ENCODE measurements at regions not wholly inside any gene's neighbourhood (a gene's known extent, or its start where the extent isn't known, plus 50 kb on each side); places are given as distances from the start of the nearest gene placed in this dataset.

DNA sequence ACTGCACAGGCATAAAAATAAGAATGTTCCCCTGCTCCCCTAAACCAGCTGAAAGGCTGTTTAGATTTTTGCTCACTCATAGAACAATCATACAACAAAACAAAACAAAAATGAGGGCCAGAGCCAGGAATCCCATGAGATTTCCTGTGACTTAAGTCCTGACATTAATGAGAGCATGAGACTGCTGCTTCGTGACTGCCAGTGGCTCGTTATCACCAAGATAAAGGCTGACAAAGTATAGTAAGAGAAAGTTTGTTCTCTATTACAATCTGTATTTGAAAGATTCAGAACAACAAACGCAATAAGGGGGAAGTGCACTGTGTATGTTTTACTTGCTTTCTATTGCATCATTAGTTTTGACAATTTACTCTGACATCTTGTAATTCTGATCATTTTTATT lies 837.1 kb upstream of the C9orf72 start:
- TF ChIP-seq POLR2AphosphoS5 (IDR thresholded peaks at IDR 0.05), result no peak
- TF ChIP-seq, protein P1, sequence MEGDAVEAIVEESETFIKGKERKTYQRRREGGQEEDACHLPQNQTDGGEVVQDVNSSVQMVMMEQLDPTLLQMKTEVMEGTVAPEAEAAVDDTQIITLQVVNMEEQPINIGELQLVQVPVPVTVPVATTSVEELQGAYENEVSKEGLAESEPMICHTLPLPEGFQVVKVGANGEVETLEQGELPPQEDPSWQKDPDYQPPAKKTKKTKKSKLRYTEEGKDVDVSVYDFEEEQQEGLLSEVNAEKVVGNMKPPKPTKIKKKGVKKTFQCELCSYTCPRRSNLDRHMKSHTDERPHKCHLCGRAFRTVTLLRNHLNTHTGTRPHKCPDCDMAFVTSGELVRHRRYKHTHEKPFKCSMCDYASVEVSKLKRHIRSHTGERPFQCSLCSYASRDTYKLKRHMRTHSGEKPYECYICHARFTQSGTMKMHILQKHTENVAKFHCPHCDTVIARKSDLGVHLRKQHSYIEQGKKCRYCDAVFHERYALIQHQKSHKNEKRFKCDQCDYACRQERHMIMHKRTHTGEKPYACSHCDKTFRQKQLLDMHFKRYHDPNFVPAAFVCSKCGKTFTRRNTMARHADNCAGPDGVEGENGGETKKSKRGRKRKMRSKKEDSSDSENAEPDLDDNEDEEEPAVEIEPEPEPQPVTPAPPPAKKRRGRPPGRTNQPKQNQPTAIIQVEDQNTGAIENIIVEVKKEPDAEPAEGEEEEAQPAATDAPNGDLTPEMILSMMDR (IDR thresholded peaks at IDR 0.05), result no peak
- TF ChIP-seq EP300 (IDR thresholded peaks at IDR 0.05), result no peak

All from esophagus muscularis mucosa (tissue), 4 donors.